OCI-LY1 (cell line): ENCODE measurements at regions not wholly inside any gene's neighbourhood (a gene's known extent, or its start where the extent isn't known, plus 50 kb on each side); places are given as distances from the start of the nearest gene placed in this dataset.

Source experiments
- EZH2 ChIP-seq: fragments of 200-600 bp; sonication (generic), shearing (Covaris generic); IDR thresholded peaks from 2 replicates; pipeline ENCODE4 v1.8.0; 2017; ENCODE audit warnings: borderline replicate concordance, mixed run types, mild to moderate bottlenecking, antibody characterized with exemption, low read length, moderate library complexity, mixed read lengths
- TF ChIP-seq, protein P1 (sequence below): fragments of 200-600 bp; sonication (generic), shearing (Covaris generic); IDR thresholded peaks from 2 replicates; pipeline ENCODE4 v1.5.1; 2017; ENCODE audit warnings: mild to moderate bottlenecking, antibody characterized with exemption, low read length, moderate library complexity, mixed read lengths

DNA sequence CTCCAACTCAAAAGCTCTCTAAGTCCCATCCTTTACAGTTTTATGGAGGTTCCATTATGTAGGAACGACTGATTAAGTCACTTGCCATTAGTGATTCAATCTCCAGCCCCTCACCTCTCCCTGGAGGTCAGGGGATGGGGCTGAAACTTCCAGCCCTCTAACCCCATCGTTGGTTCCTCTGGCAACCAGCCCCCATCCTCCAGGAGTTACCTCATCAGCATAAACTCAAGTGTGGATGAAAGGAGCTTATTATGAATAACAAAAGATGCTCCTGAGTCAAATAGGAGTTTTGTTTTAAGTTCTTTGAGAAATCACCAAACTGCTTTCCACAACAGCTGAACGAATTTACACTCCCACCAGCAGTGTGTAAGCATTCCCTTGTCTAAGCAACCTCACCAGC, 494.3 kb upstream of the AUTS2 start:
- TF ChIP-seq, protein P1, sequence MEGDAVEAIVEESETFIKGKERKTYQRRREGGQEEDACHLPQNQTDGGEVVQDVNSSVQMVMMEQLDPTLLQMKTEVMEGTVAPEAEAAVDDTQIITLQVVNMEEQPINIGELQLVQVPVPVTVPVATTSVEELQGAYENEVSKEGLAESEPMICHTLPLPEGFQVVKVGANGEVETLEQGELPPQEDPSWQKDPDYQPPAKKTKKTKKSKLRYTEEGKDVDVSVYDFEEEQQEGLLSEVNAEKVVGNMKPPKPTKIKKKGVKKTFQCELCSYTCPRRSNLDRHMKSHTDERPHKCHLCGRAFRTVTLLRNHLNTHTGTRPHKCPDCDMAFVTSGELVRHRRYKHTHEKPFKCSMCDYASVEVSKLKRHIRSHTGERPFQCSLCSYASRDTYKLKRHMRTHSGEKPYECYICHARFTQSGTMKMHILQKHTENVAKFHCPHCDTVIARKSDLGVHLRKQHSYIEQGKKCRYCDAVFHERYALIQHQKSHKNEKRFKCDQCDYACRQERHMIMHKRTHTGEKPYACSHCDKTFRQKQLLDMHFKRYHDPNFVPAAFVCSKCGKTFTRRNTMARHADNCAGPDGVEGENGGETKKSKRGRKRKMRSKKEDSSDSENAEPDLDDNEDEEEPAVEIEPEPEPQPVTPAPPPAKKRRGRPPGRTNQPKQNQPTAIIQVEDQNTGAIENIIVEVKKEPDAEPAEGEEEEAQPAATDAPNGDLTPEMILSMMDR = no peak
- TF ChIP-seq EZH2 = no peak
